GM21825 (cell line): ENCODE measurements at regions not wholly inside any gene's neighbourhood (a gene's known extent, or its start where the extent isn't known, plus 50 kb on each side); places are given as distances from the start of the nearest gene placed in this dataset.

Source experiments
- ATAC-seq: cut with Tn5 transposase; IDR thresholded peaks from one replicate; pipeline ENCODE4 v1.9.1; 2021; ENCODE audit warnings: mild to moderate bottlenecking, moderate library complexity; ENCODE audit not compliant: unreplicated experiment

GRCh38 chr1:81409262-81409661, 391.5 kb upstream of the ADGRL2 start:
- ATAC-seq, result no peak

- no peak for ATAC-seq
Observed at GRCh38 chr1:81408419-81408818, 392.3 kb upstream of the ADGRL2 start.

- ATAC-seq, result no peak
Observed at GRCh38 chr1:81407000-81407821, 393.5 kb upstream of the ADGRL2 start.

- no peak for ATAC-seq
Observed at GRCh38 chr1:81406292-81406999, 394.3 kb upstream of the ADGRL2 start.

- ATAC-seq, result no peak
Observed at GRCh38 chr1:81398041-81398440, 402.7 kb upstream of the ADGRL2 start.

- ATAC-seq, result no peak
Observed at GRCh38 chr1:81392526-81393226, 408.1 kb upstream of the ADGRL2 start.

GRCh38 chr1:81391125-81391828, 409.5 kb upstream of the ADGRL2 start:
- no peak for ATAC-seq

GRCh38 chr1:81388435-81388834, 412.3 kb upstream of the ADGRL2 start:
- no peak for ATAC-seq

- ATAC-seq, result no peak
Observed at GRCh38 chr1:81387446-81387845, 413.3 kb upstream of the ADGRL2 start.

GRCh38 chr1:81382561-81382960, 418.2 kb upstream of the ADGRL2 start:
- ATAC-seq, result no peak

- ATAC-seq, result no peak
Observed at GRCh38 chr1:81381881-81382280, 418.9 kb upstream of the ADGRL2 start.

GRCh38 chr1:81380436-81380835, 420.3 kb upstream of the ADGRL2 start:
- no peak for ATAC-seq

- ATAC-seq, result no peak
Observed at GRCh38 chr1:81379430-81379829, 421.3 kb upstream of the ADGRL2 start.

GRCh38 chr1:81377406-81377805, 423.3 kb upstream of the ADGRL2 start:
- no peak for ATAC-seq

- no peak for ATAC-seq
Observed at GRCh38 chr1:81375884-81376548, 424.7 kb upstream of the ADGRL2 start.

GRCh38 chr1:81374481-81374880, 426.3 kb upstream of the ADGRL2 start:
- no peak for ATAC-seq

GRCh38 chr1:81371864-81372263, 428.9 kb upstream of the ADGRL2 start:
- ATAC-seq, result no peak

- no peak for ATAC-seq
Observed at GRCh38 chr1:81369833-81370232, 430.9 kb upstream of the ADGRL2 start.

GRCh38 chr1:81366173-81366572, 434.6 kb upstream of the ADGRL2 start:
- ATAC-seq, result no peak

GRCh38 chr1:81364088-81364487, 436.6 kb upstream of the ADGRL2 start:
- ATAC-seq, result no peak

- no peak for ATAC-seq
Observed at GRCh38 chr1:81358151-81358550, 442.6 kb upstream of the ADGRL2 start.
